HUDEP-2 (cell line): ENCODE measurements at regions not wholly inside any gene's neighbourhood (a gene's known extent, or its start where the extent isn't known, plus 50 kb on each side); places are given as distances from the start of the nearest gene placed in this dataset.
A peak's percentile ranks its signal among the peaks of the same experiment; 100 is the strongest.

ENCODE experiments used
- DNase-seq, 76 experiments: peaks; one replicate each; lab custom pipeline; 2025; ENCODE audit not compliant: unreplicated experiment in 76 of 76; lab: John Stamatoyannopoulos, UW

- DNase-seq: no peak
Measured at GRCh38 chr15:31259562-31260252, 66.9 kb upstream of the KLF13 start.

GRCh38 chr15:31260646-31261265 lies 65.9 kb upstream of the KLF13 start:
- no peak for DNase-seq

- no peak for DNase-seq
Measured at GRCh38 chr15:31261266-31262142, 65.1 kb upstream of the KLF13 start.

- no peak for DNase-seq
Measured at GRCh38 chr15:31262143-31262530, 64.5 kb upstream of the KLF13 start.

- peak in 39 of 76 experiments; percentile 10 to 64 (median 33) for DNase-seq
Measured at GRCh38 chr15:31262901-31263671, 63.5 kb upstream of the KLF13 start.

- peak in 74 of 76 experiments; percentile 15 to 97 (median 78) for DNase-seq
Measured at GRCh38 chr15:31263751-31264558, 62.7 kb upstream of the KLF13 start.

GRCh38 chr15:31264559-31265089 lies 62.0 kb upstream of the KLF13 start:
- no peak for DNase-seq

GRCh38 chr15:31265090-31265870 lies 61.4 kb upstream of the KLF13 start:
- DNase-seq: peak in 1 of 76 experiments; percentile 47

GRCh38 chr15:31265871-31266711 lies 60.5 kb upstream of the KLF13 start:
- peak in 74 of 76 experiments; percentile 53 to 96 (median 90) for DNase-seq

- DNase-seq: no peak
Measured at GRCh38 chr15:31266712-31267111, 59.9 kb upstream of the KLF13 start.

GRCh38 chr15:31267161-31268107 lies 59.2 kb upstream of the KLF13 start:
- no peak for DNase-seq

- DNase-seq: no peak
Measured at GRCh38 chr15:31268108-31268501, 58.5 kb upstream of the KLF13 start.

GRCh38 chr15:31268911-31269784 lies 57.5 kb upstream of the KLF13 start:
- no peak for DNase-seq

- no peak for DNase-seq
Measured at GRCh38 chr15:31269816-31270575, 56.6 kb upstream of the KLF13 start.

- DNase-seq: peak in 3 of 76 experiments; percentile 18 to 21 (median 20)
Measured at GRCh38 chr15:31270767-31271166, 55.9 kb upstream of the KLF13 start.
